H1 (cell line): ENCODE measurements at regions not wholly inside any gene's neighbourhood (a gene's known extent, or its start where the extent isn't known, plus 50 kb on each side); places are given as distances from the start of the nearest gene placed in this dataset.

Experiments used
- CTCF ChIA-PET: fragments of 300-600 bp; sonication (Branson Sonifier 250); formaldehyde crosslinking; loops from one replicate; lab custom pipeline; 2021; ENCODE audit not compliant: partially characterized antibody; lab: Charles Lee
- POLR2A ChIA-PET: fragments of 300-600 bp; sonication (Branson Sonifier 250); formaldehyde crosslinking; loops from one replicate; lab custom pipeline; 2021; ENCODE audit warnings: inconsistent platforms; ENCODE audit not compliant: partially characterized antibody; lab: Charles Lee
- DNase-seq, 2 experiments: peaks; one replicate each; pipeline versions ENCODE4 v3.0.0 to v3.0.0-alpha.2; 2010 to 2022; ENCODE audit warnings: low spot score in 2 of 2, low read depth in 1 of 2, mixed read lengths in 1 of 2
- FAIRE-seq: peaks from 2 replicates; lab custom pipeline; 2011; peaks lifted over from hg19 to GRCh38; lab: Jason Lieb, UNC
- H2AFZ ChIP-seq: 2 replicates; pipeline ENCODE4 v1.8.1; 2012; ENCODE audit warnings: low read length, inconsistent platforms
- H2AK5ac ChIP-seq: 2 replicates; pipeline ENCODE4 v1.6.1; 2013; ENCODE audit warnings: low read depth, low read length
- H2BK120ac ChIP-seq: replicated peaks from 2 replicates; pipeline ENCODE3; 2013; ENCODE audit warnings: low read depth, low read length, inconsistent platforms
- H2BK12ac ChIP-seq: 2 replicates; pipeline ENCODE4 v1.6.1; 2013; ENCODE audit warnings: low read depth, low read length
- H2BK15ac ChIP-seq: 2 replicates; pipeline ENCODE4 v1.6.1; 2013; ENCODE audit warnings: low read length
- H2BK20ac ChIP-seq: 2 replicates; pipeline ENCODE4 v1.6.1; 2013; ENCODE audit warnings: low read length
- H2BK5ac ChIP-seq: 2 replicates; pipeline ENCODE4 v1.6.1; 2013; ENCODE audit warnings: low read depth, low read length
- H3K14ac ChIP-seq: 2 replicates; pipeline ENCODE4 v1.6.1; 2013; ENCODE audit warnings: inconsistent platforms; ENCODE audit not compliant: insufficient read length
- H3K18ac ChIP-seq: 2 replicates; pipeline ENCODE4 v1.6.1; 2013; ENCODE audit warnings: low read length; ENCODE audit errors: extremely low read depth
- H3K23ac ChIP-seq: 2 replicates; pipeline ENCODE4 v1.6.1; 2013; ENCODE audit warnings: inconsistent platforms; ENCODE audit not compliant: insufficient read length
- H3K23me2 ChIP-seq: 2 replicates; pipeline ENCODE4 v1.6.1; 2013; ENCODE audit warnings: low read depth, low read length
- H3K27ac ChIP-seq: 2 replicates; pipeline ENCODE4 v1.6.1; 2011; ENCODE audit warnings: low read depth, low read length, inconsistent platforms
- H3K27me3 ChIP-seq, 4 experiments: replicated peaks in 1 of 4; 1 replicate in 1 of 4; 2 replicates in 3 of 4; pipeline versions ENCODE4 v1.6.1 to v1.8.1; 2011 to 2013; ENCODE audit warnings: low read length in 3 of 4, mild to moderate bottlenecking in 3 of 4, inconsistent platforms in 2 of 4, mixed read lengths in 2 of 4, moderate library complexity in 1 of 4; ENCODE audit not compliant: control insufficient read depth in 3 of 4, insufficient read depth in 3 of 4; ENCODE audit errors: extremely low read depth in 1 of 4
- H3K36me3 ChIP-seq, 4 experiments: 2 replicates each; pipeline versions ENCODE4 v1.6.1 to v1.8.1; 2011 to 2013; ENCODE audit warnings: mild to moderate bottlenecking in 4 of 4, low read length in 3 of 4, moderate library complexity in 2 of 4, control low read depth in 1 of 4, inconsistent platforms in 1 of 4; ENCODE audit not compliant: insufficient read depth in 4 of 4, control insufficient read depth in 2 of 4
- H3K4ac ChIP-seq: replicated peaks from 2 replicates; pipeline ENCODE3; 2013; ENCODE audit warnings: low read length, low read depth, mixed read lengths, inconsistent platforms; ENCODE audit not compliant: insufficient read length
- H3K4me1 ChIP-seq, 4 experiments: replicated peaks in 1 of 4; 1 replicate in 1 of 4; 2 replicates in 3 of 4; pipeline versions ENCODE4 v1.6.1 to v1.8.1; 2011 to 2013; ENCODE audit warnings: low read length in 3 of 4, inconsistent platforms in 2 of 4, mixed read lengths in 1 of 4; ENCODE audit not compliant: insufficient read depth in 4 of 4, control insufficient read depth in 3 of 4
- H3K4me2 ChIP-seq, 2 experiments: 2 replicates each; pipeline versions ENCODE4 v1.6.1 to v1.8.1; 2011 to 2013; ENCODE audit warnings: low read depth in 2 of 2, low read length in 2 of 2, control low read depth in 1 of 2, inconsistent platforms in 1 of 2, mild to moderate bottlenecking in 1 of 2; ENCODE audit not compliant: insufficient read depth in 1 of 2
- H3K4me3 ChIP-seq, 4 experiments: fragments of 200-600, 300-600 bp in 1 of 4; sonication (generic), shearing (Covaris generic), sonication (Bioruptor Twin) in 1 of 4; 2 replicates each; pipeline versions ENCODE4 v1.5.1 to v1.8.1; 2011 to 2016; ENCODE audit warnings: low read length in 4 of 4, low read depth in 3 of 4, control low read depth in 2 of 4, inconsistent platforms in 2 of 4, mild to moderate bottlenecking in 2 of 4, mixed read lengths in 1 of 4, moderate library complexity in 1 of 4; ENCODE audit not compliant: insufficient read depth in 2 of 4; ENCODE audit errors: extremely low read depth in 1 of 4
- H3K56ac ChIP-seq: replicated peaks from 2 replicates; pipeline ENCODE3; 2013; ENCODE audit warnings: low read depth, mild to moderate bottlenecking, mixed read lengths, low read length, inconsistent platforms; ENCODE audit not compliant: insufficient read length
- H3K79me1 ChIP-seq: 2 replicates; pipeline ENCODE4 v1.6.1; 2013; ENCODE audit warnings: low read depth, low read length, control low read depth
- H3K79me2 ChIP-seq, 2 experiments: 2 replicates each; pipeline versions ENCODE4 v1.6.1 to v1.8.1; 2012 to 2013; ENCODE audit warnings: low read length in 2 of 2, mild to moderate bottlenecking in 2 of 2, inconsistent platforms in 1 of 2; ENCODE audit not compliant: insufficient read depth in 2 of 2, control insufficient read depth in 1 of 2
- H3K9ac ChIP-seq, 4 experiments: replicated peaks in 1 of 4; 1 replicate in 1 of 4; 2 replicates in 3 of 4; pipeline versions ENCODE4 v1.6.1 to v1.8.1; 2011 to 2013; ENCODE audit warnings: low read depth in 3 of 4, low read length in 3 of 4, control low read depth in 2 of 4, mild to moderate bottlenecking in 2 of 4, moderate library complexity in 2 of 4, inconsistent platforms in 1 of 4; ENCODE audit errors: extremely low read depth in 1 of 4
- H3K9me3 ChIP-seq, 2 experiments: 2 replicates each; pipeline versions ENCODE4 v1.6.1 to v1.8.1; 2012 to 2013; ENCODE audit warnings: mild to moderate bottlenecking in 2 of 2, moderate library complexity in 2 of 2, control low read depth in 1 of 2, inconsistent platforms in 1 of 2, low read depth in 1 of 2, low read length in 1 of 2, mixed read lengths in 1 of 2; ENCODE audit not compliant: insufficient read depth in 2 of 2
- H4K20me1 ChIP-seq, 2 experiments: replicated peaks in 1 of 2; 2 replicates each; pipeline versions ENCODE3 to v1.8.1; 2011 to 2013; ENCODE audit warnings: inconsistent platforms in 2 of 2, low read length in 2 of 2, mild to moderate bottlenecking in 1 of 2; ENCODE audit not compliant: insufficient read depth in 2 of 2, control insufficient read depth in 1 of 2
- H4K5ac ChIP-seq: 2 replicates; pipeline ENCODE4 v1.6.1; 2013; ENCODE audit warnings: low read length, low read depth, mixed read lengths, inconsistent platforms; ENCODE audit not compliant: insufficient read length
- H4K8ac ChIP-seq: 2 replicates; pipeline ENCODE4 v1.8.0; 2013; ENCODE audit warnings: mild to moderate bottlenecking, moderate library complexity, low read length, inconsistent platforms; ENCODE audit not compliant: insufficient read depth; ENCODE audit errors: extremely low read depth
- H4K91ac ChIP-seq: replicated peaks from 2 replicates; pipeline ENCODE3; 2013; ENCODE audit warnings: low read length, mixed read lengths, inconsistent platforms; ENCODE audit not compliant: insufficient read length
- CTCF ChIP-seq, 3 experiments: IDR thresholded peaks; 1 replicate in 2 of 3; 2 replicates in 1 of 3; pipeline versions ENCODE4 v1.5.1 to v1.6.1; 2011; ENCODE audit warnings: low read length in 3 of 3, mild to moderate bottlenecking in 3 of 3, inconsistent platforms in 2 of 3, low read depth in 1 of 3, moderate library complexity in 1 of 3; ENCODE audit not compliant: insufficient read depth in 1 of 3; ENCODE audit errors: control extremely low read depth in 1 of 3
- RAD21 ChIP-seq, 2 experiments: IDR thresholded peaks in 1 of 2; conservative IDR thresholded peaks in 1 of 2; 2 replicates each; pipeline ENCODE4 v1.6.1; 2011; ENCODE audit warnings: low read depth in 2 of 2, low read length in 2 of 2, improper control_type of control experiment in 1 of 2, inconsistent platforms in 1 of 2, mild to moderate bottlenecking in 1 of 2, moderate library complexity in 1 of 2
- SIX5 ChIP-seq: IDR thresholded peaks from 2 replicates; pipeline ENCODE4 v1.6.1; 2011; ENCODE audit warnings: mild to moderate bottlenecking, low read depth, low read length
- WGBS, 2 experiments: shearing (Covaris generic) in 1 of 2; methylation state at CpG; one replicate each; pipeline versions ENCODE4 v1.1.6 to v1.1.7; 2013 to 2015; ENCODE audit warnings: low lambda C conversion rate in 2 of 2, mixed read lengths in 2 of 2, inconsistent platforms in 1 of 2, low coverage in 1 of 2, missing lambda C conversion rate in 1 of 2; ENCODE audit not compliant: insufficient replicate concordance in 2 of 2, insufficient coverage in 1 of 2, insufficient read length in 1 of 2; ENCODE audit errors: extremely low coverage in 1 of 2, missing lambda C conversion rate in 1 of 2; 5-methylcytosine and 5-hydroxymethylcytosine counted together

GRCh38 chr9:18237776-18238175, 236.2 kb upstream of the ADAMTSL1 start:
- H4K20me1 ChIP-seq, result no peaks in the 10 kb centered on the region
- H3K4me1 ChIP-seq, result no peaks in the 10 kb centered on the region
- H3K79me1 ChIP-seq, result no peaks in the 10 kb centered on the region
- no peak overlapping the region for H3K18ac ChIP-seq
- H2BK15ac ChIP-seq, result no peak overlapping the region
- H4K5ac ChIP-seq, result no peak overlapping the region
- no peak overlapping the region for H4K91ac ChIP-seq
- H3K4me2 ChIP-seq, result no peak overlapping the region
- no peak overlapping the region for H3K27ac ChIP-seq
- H2AK5ac ChIP-seq, result no peak overlapping the region
- no peak overlapping the region for H2BK20ac ChIP-seq
- no peak overlapping the region for H3K14ac ChIP-seq
- POLR2A ChIA-PET, result no interaction called here
- no peaks in the 10 kb centered on the region for H3K23me2 ChIP-seq
- no peak for FAIRE-seq
- H3K9me3 ChIP-seq, result 0 out of 4 replicates have a peak, but pooled peaks cover 0 to under 1% of the 10 kb centered on the region in 2 experiments
- no peak overlapping the region for H3K56ac ChIP-seq
- H2BK120ac ChIP-seq, result no peak overlapping the region
- no peaks in the 10 kb centered on the region for H3K79me2 ChIP-seq
- no peak overlapping the region for H3K23ac ChIP-seq
- 85% methylated on average over 3 of the region's 3 CpGs; no CpG with 5 or more reads in 1 of the 2 experiments for WGBS, 2 experiments
- H3K27me3 ChIP-seq, result no peaks in the 10 kb centered on the region
- TF ChIP-seq CTCF (IDR thresholded peaks at IDR 0.05; ENCODE audit: control extremely low read depth in 1 of 3, insufficient read depth in 1 of 3, low read depth in 1 of 3, low read length in 3 of 3), result peak; percentile 10 to 41 (median 22); a peak in 3 of 4 replicates
- no peak for TF ChIP-seq SIX5
- peak; percentile 28 to 30; a peak in 3 of 4 replicates for TF ChIP-seq RAD21 (IDR thresholded peaks at IDR 0.05 in 1 of 2, conservative IDR thresholded peaks at IDR 0.05 in 1 of 2; ENCODE audit: low read depth in 2 of 2, low read length in 2 of 2)
- CTCF ChIA-PET, result interaction anchor here (1.3 to 1.6 kb wide), 2 partner anchors 9 to 428 kb away, joined by 3 to 5 read pairs; no protein-coding TSS in a partner anchor
- H4K8ac ChIP-seq, result no peak overlapping the region
- no peaks in the 10 kb centered on the region for H3K36me3 ChIP-seq
- H3K4me3 ChIP-seq, result no peak overlapping the region
- DNase-seq, result no peak
- H3K4ac ChIP-seq, result no peak overlapping the region
- H3K9ac ChIP-seq, result no peak overlapping the region
- H2AFZ ChIP-seq, result no peak overlapping the region
- no peak overlapping the region for H2BK12ac ChIP-seq
- H2BK5ac ChIP-seq, result no peak overlapping the region
